Motor neuron (in vitro differentiated cells): ENCODE measurements at regions not wholly inside any gene's neighbourhood (a gene's known extent, or its start where the extent isn't known, plus 50 kb on each side); places are given as distances from the start of the nearest gene placed in this dataset.

Source experiments
- ATAC-seq, 8 experiments: fragments of 200-7000 bp; cut with Tn5 transposase; replicated peaks in 6 of 8; 2 replicates each; pipeline ENCODE4 v1.8.0; 2021; ENCODE audit warnings: mild to moderate bottlenecking in 8 of 8, moderate library complexity in 8 of 8
- H3K27ac ChIP-seq, 2 donors: fragments of 250-450 bp; sonication (Bioruptor Pico); 2 replicates each; pipeline ENCODE4 v1.9.0; 2021; ENCODE audit warnings: antibody characterized with exemption in 2 of 2, mild to moderate bottlenecking in 2 of 2, moderate library complexity in 1 of 2
- H3K4me1 ChIP-seq, 2 donors: fragments of 250-450 bp; sonication (Bioruptor Pico); replicated peaks in 1 of 2; 2 replicates each; pipeline ENCODE4 v1.6.1; 2021; ENCODE audit warnings: antibody characterized with exemption in 2 of 2, mild to moderate bottlenecking in 2 of 2, moderate library complexity in 1 of 2
- H3K4me3 ChIP-seq, 5 donors: fragments of 250-450 bp; sonication (Bioruptor Pico); 2 replicates each; pipeline ENCODE4 v1.9.0; 2021; ENCODE audit warnings: antibody characterized with exemption in 5 of 5, mild to moderate bottlenecking in 5 of 5, moderate library complexity in 4 of 5
- WGBS, 10 experiments: fragments of 450-650 bp; shearing (Covaris generic); methylation state at CpG; one replicate each; pipeline ENCODE4 v1.0.0; 2022; 5-methylcytosine and 5-hydroxymethylcytosine counted together
- in situ Hi-C, 9 experiments: fragments of 400-800 bp; cut with MboI; loops; one replicate each; pipeline ENCODE4 v1.15.0; 2021; ENCODE audit warnings: low sequenced_read_pairs in 9 of 9, low pct_unique_long_range_greater_than_20kb in 2 of 9; ENCODE audit not compliant: unreplicated experiment in 9 of 9

- Histone ChIP-seq H3K4me3 (no peak overlapping the region), H3K4me1 (peaks cover 24 to 39% of the 10 kb centered on the region in 2 donors), H3K27ac (no peak overlapping the region)
- 0 to 60% (median 14%) methylated on average over 1 to 3 of the region's 3 CpGs; no CpG with 5 or more reads in 1 of the 10 experiments for WGBS, 10 experiments
- in situ Hi-C loops = no loop called here
- no peak for ATAC-seq
Observed at GRCh38 chr12:3923021-3923420, 49.8 kb upstream of the PARP11 start.
